ENCODE measurements at regions not wholly inside any gene's neighbourhood (a gene's known extent, or its start where the extent isn't known, plus 50 kb on each side); places are given as distances from the start of the nearest gene placed in this dataset.

DNA sequence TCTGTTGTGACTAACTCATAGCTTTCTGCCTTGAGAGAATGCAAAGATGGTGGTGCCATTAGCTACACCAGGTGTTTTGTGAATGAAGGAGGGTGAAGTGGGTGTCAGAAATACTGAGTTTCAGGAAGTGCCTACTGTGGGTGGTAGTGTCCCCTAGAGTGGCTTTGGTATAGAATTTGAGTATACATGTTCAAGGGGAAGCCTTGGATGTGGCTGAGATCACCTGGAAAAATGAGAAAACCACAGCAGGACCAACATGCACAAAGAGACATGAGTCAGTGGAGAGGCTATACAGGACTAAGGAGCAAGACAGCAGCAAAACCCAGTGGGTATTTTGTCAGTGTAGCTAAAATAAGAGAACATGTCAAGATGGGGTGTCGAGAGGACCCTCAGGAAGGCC, 204.3 kb upstream of the TBL1X start:
- Histone ChIP-seq H3K4me3 (ENCODE audit: low read depth in 1 of 2, low read length in 1 of 2) (no peak overlapping the region), H3K9me3 (no peaks in the 10 kb centered on the region), H3K36me3 (no peaks in the 10 kb centered on the region), H3K27me3 (no peaks in the 10 kb centered on the region), H3K27ac (no peak overlapping the region), H3K4me1 (ENCODE audit: control insufficient read depth in 1 of 2, insufficient read depth in 1 of 2, low read depth in 1 of 2, low read length in 1 of 2) (no peaks in the 10 kb centered on the region)
- TF ChIP-seq, protein P1, sequence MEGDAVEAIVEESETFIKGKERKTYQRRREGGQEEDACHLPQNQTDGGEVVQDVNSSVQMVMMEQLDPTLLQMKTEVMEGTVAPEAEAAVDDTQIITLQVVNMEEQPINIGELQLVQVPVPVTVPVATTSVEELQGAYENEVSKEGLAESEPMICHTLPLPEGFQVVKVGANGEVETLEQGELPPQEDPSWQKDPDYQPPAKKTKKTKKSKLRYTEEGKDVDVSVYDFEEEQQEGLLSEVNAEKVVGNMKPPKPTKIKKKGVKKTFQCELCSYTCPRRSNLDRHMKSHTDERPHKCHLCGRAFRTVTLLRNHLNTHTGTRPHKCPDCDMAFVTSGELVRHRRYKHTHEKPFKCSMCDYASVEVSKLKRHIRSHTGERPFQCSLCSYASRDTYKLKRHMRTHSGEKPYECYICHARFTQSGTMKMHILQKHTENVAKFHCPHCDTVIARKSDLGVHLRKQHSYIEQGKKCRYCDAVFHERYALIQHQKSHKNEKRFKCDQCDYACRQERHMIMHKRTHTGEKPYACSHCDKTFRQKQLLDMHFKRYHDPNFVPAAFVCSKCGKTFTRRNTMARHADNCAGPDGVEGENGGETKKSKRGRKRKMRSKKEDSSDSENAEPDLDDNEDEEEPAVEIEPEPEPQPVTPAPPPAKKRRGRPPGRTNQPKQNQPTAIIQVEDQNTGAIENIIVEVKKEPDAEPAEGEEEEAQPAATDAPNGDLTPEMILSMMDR (IDR thresholded peaks at IDR 0.05): no peak

DNA sequence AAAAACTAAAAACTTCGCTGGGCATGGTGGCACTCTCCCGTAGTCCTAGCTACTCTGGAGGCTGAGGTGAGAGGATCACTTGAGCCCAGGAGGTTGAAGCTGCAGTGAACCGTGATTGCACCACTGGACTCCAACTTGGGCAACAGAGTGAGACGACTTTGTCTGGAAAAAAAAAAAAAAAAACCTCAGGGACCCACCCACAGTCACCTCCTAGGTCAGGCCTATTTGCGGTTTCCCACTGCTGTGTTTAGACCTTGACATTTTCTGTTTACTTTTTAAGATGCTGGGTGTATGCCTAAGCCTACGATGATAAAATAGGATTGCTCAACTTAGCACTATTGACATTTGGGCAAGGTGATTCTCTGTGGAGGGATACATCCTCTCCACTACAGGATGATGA, 197.4 kb upstream of the TBL1X start:
- Histone ChIP-seq H3K27me3 (no peaks in the 10 kb centered on the region), H3K4me1 (ENCODE audit: control insufficient read depth in 1 of 2, insufficient read depth in 1 of 2, low read depth in 1 of 2, low read length in 1 of 2) (no peaks in the 10 kb centered on the region), H3K9me3 (no peaks in the 10 kb centered on the region), H3K36me3 (no peaks in the 10 kb centered on the region), H3K27ac (no peak overlapping the region), H3K4me3 (ENCODE audit: low read depth in 1 of 2, low read length in 1 of 2) (no peak overlapping the region)
- TF ChIP-seq, protein P1 (IDR thresholded peaks at IDR 0.05): no peak

DNA sequence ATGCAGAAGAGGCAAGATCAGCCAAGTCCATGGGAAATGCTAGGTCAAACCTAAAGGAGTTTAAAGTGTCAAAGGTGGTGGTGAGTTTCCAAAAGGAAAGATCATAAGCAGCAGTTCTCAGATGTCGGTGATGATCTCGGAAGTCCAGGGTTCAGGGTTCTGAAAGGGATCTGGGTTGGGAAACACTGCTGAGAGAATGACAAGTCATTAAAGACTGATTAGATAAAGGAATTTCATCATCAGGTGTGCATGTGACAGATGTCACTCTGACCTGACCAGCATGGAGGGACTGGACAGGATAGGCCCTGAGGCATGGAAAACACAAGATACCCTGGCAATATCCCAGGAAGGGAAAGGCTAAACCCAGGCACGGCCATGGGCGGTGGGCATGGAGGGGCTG, 195.7 kb upstream of the TBL1X start:
- no peak overlapping the region for H3K27ac ChIP-seq
- H3K4me3 ChIP-seq (ENCODE audit: low read depth in 1 of 2, low read length in 1 of 2): no peak overlapping the region
- no peaks in the 10 kb centered on the region for H3K36me3 ChIP-seq
- TF ChIP-seq, protein P1 (IDR thresholded peaks at IDR 0.05): no peak
- no peaks in the 10 kb centered on the region for H3K27me3 ChIP-seq
- H3K9me3 ChIP-seq: no peaks in the 10 kb centered on the region
- H3K4me1 ChIP-seq (ENCODE audit: control insufficient read depth in 1 of 2, insufficient read depth in 1 of 2, low read depth in 1 of 2, low read length in 1 of 2): no peaks in the 10 kb centered on the region

DNA sequence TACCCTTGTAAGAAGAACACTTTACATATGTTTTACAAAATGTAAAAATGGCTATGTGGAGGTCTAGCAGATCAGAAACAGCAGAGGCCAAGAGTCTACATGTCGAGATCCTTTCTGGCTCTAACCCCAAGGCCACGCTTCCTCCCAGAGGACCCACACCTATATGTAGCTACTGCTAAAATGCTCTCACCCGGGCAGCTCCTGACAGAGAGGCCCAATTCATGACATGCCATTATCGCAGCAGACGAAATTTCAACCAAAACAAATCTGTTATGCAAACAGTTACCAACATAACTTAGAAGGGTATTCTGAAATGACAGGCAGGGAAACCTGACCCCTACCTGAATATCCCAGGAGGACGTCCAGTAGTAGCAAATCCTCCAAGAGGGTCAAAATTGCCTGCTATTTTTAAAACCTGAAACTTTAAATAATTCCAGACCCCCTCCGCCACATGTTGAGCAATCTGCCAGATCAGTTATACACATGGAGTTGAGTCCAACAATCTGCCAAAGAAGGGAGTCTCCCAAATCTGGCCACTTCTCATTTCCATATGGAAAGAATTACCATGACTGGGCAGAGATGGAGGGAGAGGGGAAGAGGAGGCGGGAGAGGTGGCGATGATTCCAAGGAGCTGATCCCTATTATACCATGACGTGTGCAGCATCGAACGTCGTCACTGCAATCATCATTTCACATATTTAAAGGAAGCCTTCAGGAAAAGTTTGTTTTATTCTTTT, 192.9 kb upstream of the TBL1X start:
- Histone ChIP-seq H3K36me3 (no peaks in the 10 kb centered on the region), H3K4me1 (ENCODE audit: control insufficient read depth in 1 of 2, insufficient read depth in 1 of 2, low read depth in 1 of 2, low read length in 1 of 2) (no peaks in the 10 kb centered on the region), H3K27ac (no peak overlapping the region), H3K4me3 (ENCODE audit: low read depth in 1 of 2, low read length in 1 of 2) (no peak overlapping the region), H3K27me3 (no peaks in the 10 kb centered on the region), H3K9me3 (no peaks in the 10 kb centered on the region)
- TF ChIP-seq, protein P1 (IDR thresholded peaks at IDR 0.05): no peak

DNA sequence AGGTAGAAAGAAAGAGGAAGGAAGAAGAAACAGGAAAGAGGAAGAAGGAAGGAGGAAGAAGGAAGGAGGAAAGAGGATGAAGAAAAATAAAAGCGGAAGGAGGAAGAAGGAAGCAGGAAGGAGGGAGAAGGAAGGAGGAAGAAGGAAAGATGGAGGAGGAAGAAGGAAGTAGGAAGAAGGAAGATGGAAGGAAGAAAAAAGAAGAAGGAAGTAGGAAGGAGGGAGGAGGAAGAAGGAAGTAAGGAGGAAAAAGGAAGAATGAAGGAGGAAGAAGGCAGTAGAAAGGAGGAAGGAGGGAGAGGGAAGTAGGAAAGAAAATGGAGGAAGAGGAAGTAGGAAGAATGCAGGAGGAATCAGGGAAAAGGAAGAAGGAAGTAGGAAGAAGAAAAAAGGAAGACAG, 191.1 kb upstream of the TBL1X start:
- Histone ChIP-seq H3K36me3 (no peaks in the 10 kb centered on the region), H3K27me3 (no peaks in the 10 kb centered on the region), H3K4me1 (ENCODE audit: control insufficient read depth in 1 of 2, insufficient read depth in 1 of 2, low read depth in 1 of 2, low read length in 1 of 2) (no peaks in the 10 kb centered on the region), H3K9me3 (no peaks in the 10 kb centered on the region), H3K27ac (peak overlapping the region; percentile 67), H3K4me3 (ENCODE audit: low read depth in 1 of 2, low read length in 1 of 2) (no peak overlapping the region)
- TF ChIP-seq, protein P1 (IDR thresholded peaks at IDR 0.05): no peak

All from neutrophil (primary cell).